Anterior cingulate cortex (tissue), 58 donors: ENCODE measurements at regions not wholly inside any gene's neighbourhood (a gene's known extent, or its start where the extent isn't known, plus 50 kb on each side); places are given as distances from the start of the nearest gene placed in this dataset.

Experiments used
- DNase-seq, 58 donors: peaks; one replicate each; lab custom pipeline; 2025; lab: John Stamatoyannopoulos, UW

- DNase-seq = no peak
Measured at GRCh38 chrX:4373791-4374190, 660.3 kb upstream of the PRKX start.

- DNase-seq = no peak
Measured at GRCh38 chrX:4358577-4358976, 645.1 kb upstream of the PRKX start.

- DNase-seq = no peak
Measured at GRCh38 chrX:4322916-4323315, 609.5 kb upstream of the PRKX start.

GRCh38 chrX:4320436-4320947 lies 607.0 kb upstream of the PRKX start:
- peak in 4 of 58 donors; percentile 0 to 3 (median 2) for DNase-seq

- no peak for DNase-seq
Measured at GRCh38 chrX:4315891-4316290, 602.4 kb upstream of the PRKX start.

- DNase-seq = no peak
Measured at GRCh38 chrX:4314586-4314985, 601.1 kb upstream of the PRKX start.

GRCh38 chrX:4277122-4277521 lies 563.7 kb upstream of the PRKX start:
- DNase-seq = no peak

GRCh38 chrX:4268676-4269075 lies 555.2 kb upstream of the PRKX start:
- DNase-seq = no peak

- DNase-seq = no peak
Measured at GRCh38 chrX:4265036-4265435, 551.6 kb upstream of the PRKX start.

GRCh38 chrX:4263030-4263803 lies 549.8 kb upstream of the PRKX start:
- DNase-seq = peak in 1 of 58 donors; percentile 6

- DNase-seq = no peak
Measured at GRCh38 chrX:4253092-4253491, 539.6 kb upstream of the PRKX start.

- no peak for DNase-seq
Measured at GRCh38 chrX:4249401-4249800, 536.0 kb upstream of the PRKX start.

GRCh38 chrX:4243759-4244158 lies 530.3 kb upstream of the PRKX start:
- DNase-seq = no peak

- DNase-seq = no peak
Measured at GRCh38 chrX:4240541-4241194, 527.2 kb upstream of the PRKX start.

GRCh38 chrX:4239650-4240540 lies 526.4 kb upstream of the PRKX start:
- no peak for DNase-seq

GRCh38 chrX:4238916-4239315 lies 525.5 kb upstream of the PRKX start:
- DNase-seq = no peak

- DNase-seq = no peak
Measured at GRCh38 chrX:4225086-4225485, 511.6 kb upstream of the PRKX start.

GRCh38 chrX:4206941-4207340 lies 493.5 kb upstream of the PRKX start:
- DNase-seq = no peak

GRCh38 chrX:4197971-4198370 lies 484.5 kb upstream of the PRKX start:
- DNase-seq = no peak

GRCh38 chrX:4193500-4194155 lies 480.2 kb upstream of the PRKX start:
- no peak for DNase-seq
